Stimulated activated naive CD8-positive, alpha-beta T cell treated with anti-CD3 and anti-CD28 coated beads, Interleukin-15, Interleukin-2, amounts not matched to agents 100 ng/mL and 50 ng/mL, for 24 hours (primary cell): ENCODE measurements at regions not wholly inside any gene's neighbourhood (a gene's known extent, or its start where the extent isn't known, plus 50 kb on each side); places are given as distances from the start of the nearest gene placed in this dataset.
"Not testable (repeated sequence)": the region's sequence is repeated elsewhere in the genome, so short reads cannot be mapped to it uniquely, and the experiment has no call there.

Experiments
- H3K27ac Mint-ChIP-seq: one replicate; pipeline ENCODE4 v1.8.0; 2021; ENCODE audit warnings: mild to moderate bottlenecking, mixed read lengths
- H3K27me3 Mint-ChIP-seq: one replicate; pipeline ENCODE4 v1.8.0; 2021; ENCODE audit warnings: mixed read lengths
- H3K36me3 Mint-ChIP-seq: one replicate; pipeline ENCODE4 v1.8.0; 2021; ENCODE audit warnings: low read depth, mixed read lengths
- H3K4me1 Mint-ChIP-seq: one replicate; pipeline ENCODE4 v1.8.0; 2021; ENCODE audit warnings: low read depth, mixed read lengths
- H3K4me3 Mint-ChIP-seq: one replicate; pipeline ENCODE4 v1.8.0; 2021; ENCODE audit warnings: mild to moderate bottlenecking, mixed read lengths
- H3K9me3 Mint-ChIP-seq: one replicate; pipeline ENCODE4 v1.8.0; 2021; ENCODE audit warnings: mixed read lengths

- Mint-ChIP-seq H3K4me1 (peaks cover 22% of the 10 kb centered on the region), H3K36me3 (no peaks in the 10 kb centered on the region), H3K4me3 (no peak overlapping the region), H3K27me3 (peaks cover 5% of the 10 kb centered on the region), H3K9me3 (no peaks in the 10 kb centered on the region), H3K27ac (no peak overlapping the region)
Observed at GRCh38 chr6:15768999-15769398, 106.2 kb upstream of the DTNBP1 start.

- no peak overlapping the region for H3K27ac Mint-ChIP-seq
- no peaks in the 10 kb centered on the region for H3K27me3 Mint-ChIP-seq
- H3K4me3 Mint-ChIP-seq, result no peak overlapping the region
- no peaks in the 10 kb centered on the region for H3K36me3 Mint-ChIP-seq
- H3K9me3 Mint-ChIP-seq, result no peaks in the 10 kb centered on the region
- peaks cover 3% of the 10 kb centered on the region for H3K4me1 Mint-ChIP-seq
Observed at GRCh38 chr6:15763837-15764236, 101.0 kb upstream of the DTNBP1 start.

GRCh38 chr6:15763364-15763763, 100.5 kb upstream of the DTNBP1 start:
- Mint-ChIP-seq H3K4me1 (peaks cover 3% of the 10 kb centered on the region), H3K27me3 (no peaks in the 10 kb centered on the region), H3K27ac (no peak overlapping the region), H3K9me3 (no peaks in the 10 kb centered on the region), H3K36me3 (no peaks in the 10 kb centered on the region), H3K4me3 (no peak overlapping the region)

- H3K27me3 Mint-ChIP-seq, result no peaks in the 10 kb centered on the region
- no peak overlapping the region for H3K27ac Mint-ChIP-seq
- H3K4me1 Mint-ChIP-seq, result peaks cover 3% of the 10 kb centered on the region
- H3K4me3 Mint-ChIP-seq, result no peak overlapping the region
- H3K9me3 Mint-ChIP-seq, result no peaks in the 10 kb centered on the region
- no peaks in the 10 kb centered on the region for H3K36me3 Mint-ChIP-seq
Observed at GRCh38 chr6:15761045-15761502, 98.2 kb upstream of the DTNBP1 start.

- Mint-ChIP-seq H3K9me3 (no peaks in the 10 kb centered on the region), H3K36me3 (no peaks in the 10 kb centered on the region)
Observed at GRCh38 chr6:15758631-15759215, 95.9 kb upstream of the DTNBP1 start.

GRCh38 chr6:15755526-15755925, 92.7 kb upstream of the DTNBP1 start:
- Mint-ChIP-seq H3K4me3 (no peak overlapping the region), H3K9me3 (no peaks in the 10 kb centered on the region), H3K36me3 (no peaks in the 10 kb centered on the region), H3K27ac (no peak overlapping the region), H3K4me1 (no peaks in the 10 kb centered on the region), H3K27me3 (no peaks in the 10 kb centered on the region)

More at GRCh38 chr6:15758631-15759215, 95.9 kb upstream of the DTNBP1 start:
- Mint-ChIP-seq H3K4me3 (no peak overlapping the region), H3K27me3 (no peaks in the 10 kb centered on the region), H3K4me1 (peaks cover 3% of the 10 kb centered on the region), H3K27ac (no peak overlapping the region)

GRCh38 chr6:15754706-15755079, 91.9 kb upstream of the DTNBP1 start:
- no peaks in the 10 kb centered on the region for H3K9me3 Mint-ChIP-seq
- no peaks in the 10 kb centered on the region for H3K4me1 Mint-ChIP-seq
- no peak overlapping the region for H3K4me3 Mint-ChIP-seq
- no peaks in the 10 kb centered on the region for H3K27me3 Mint-ChIP-seq
- H3K36me3 Mint-ChIP-seq, result no peaks in the 10 kb centered on the region
- no peak overlapping the region for H3K27ac Mint-ChIP-seq

GRCh38 chr6:15754035-15754705, 91.3 kb upstream of the DTNBP1 start:
- H3K4me1 Mint-ChIP-seq, result no peaks in the 10 kb centered on the region
- no peaks in the 10 kb centered on the region for H3K9me3 Mint-ChIP-seq
- no peak overlapping the region for H3K27ac Mint-ChIP-seq
- H3K27me3 Mint-ChIP-seq, result no peaks in the 10 kb centered on the region
- H3K36me3 Mint-ChIP-seq, result no peaks in the 10 kb centered on the region
- no peak overlapping the region for H3K4me3 Mint-ChIP-seq

- H3K27ac Mint-ChIP-seq, result no peak overlapping the region
- no peaks in the 10 kb centered on the region for H3K4me1 Mint-ChIP-seq
- H3K9me3 Mint-ChIP-seq, result no peaks in the 10 kb centered on the region
- no peaks in the 10 kb centered on the region for H3K36me3 Mint-ChIP-seq
- no peak overlapping the region for H3K4me3 Mint-ChIP-seq
- no peaks in the 10 kb centered on the region for H3K27me3 Mint-ChIP-seq
Observed at GRCh38 chr6:15752820-15753219, 90.0 kb upstream of the DTNBP1 start.

GRCh38 chr6:15751721-15752350, 89.0 kb upstream of the DTNBP1 start:
- H3K27me3 Mint-ChIP-seq, result no peaks in the 10 kb centered on the region
- H3K36me3 Mint-ChIP-seq, result no peaks in the 10 kb centered on the region
- H3K27ac Mint-ChIP-seq, result no peak overlapping the region
- no peaks in the 10 kb centered on the region for H3K4me1 Mint-ChIP-seq
- H3K4me3 Mint-ChIP-seq, result no peak overlapping the region
- no peaks in the 10 kb centered on the region for H3K9me3 Mint-ChIP-seq

- no peaks in the 10 kb centered on the region for H3K9me3 Mint-ChIP-seq
- no peaks in the 10 kb centered on the region for H3K36me3 Mint-ChIP-seq
Observed at GRCh38 chr6:15748341-15748740, 85.5 kb upstream of the DTNBP1 start.

GRCh38 chr6:15747354-15747883, 84.6 kb upstream of the DTNBP1 start:
- H3K36me3 Mint-ChIP-seq, result no peaks in the 10 kb centered on the region
- H3K27ac Mint-ChIP-seq, result no peak overlapping the region

More at GRCh38 chr6:15748341-15748740, 85.5 kb upstream of the DTNBP1 start:
- no peak overlapping the region for H3K4me3 Mint-ChIP-seq
- no peak overlapping the region for H3K27ac Mint-ChIP-seq
- H3K4me1 Mint-ChIP-seq, result peaks cover 4% of the 10 kb centered on the region
- peaks cover 4% of the 10 kb centered on the region for H3K27me3 Mint-ChIP-seq

GRCh38 chr6:15745781-15746180, 83.0 kb upstream of the DTNBP1 start:
- Mint-ChIP-seq H3K4me3 (no peak overlapping the region), H3K36me3 (no peaks in the 10 kb centered on the region), H3K27ac (no peak overlapping the region), H3K9me3 (no peaks in the 10 kb centered on the region), H3K27me3 (peaks cover 4% of the 10 kb centered on the region), H3K4me1 (peaks cover 4% of the 10 kb centered on the region)

More at GRCh38 chr6:15747354-15747883, 84.6 kb upstream of the DTNBP1 start:
- H3K27me3 Mint-ChIP-seq, result peaks cover 4% of the 10 kb centered on the region
- no peak overlapping the region for H3K4me3 Mint-ChIP-seq
- H3K4me1 Mint-ChIP-seq, result peaks cover 4% of the 10 kb centered on the region
- H3K9me3 Mint-ChIP-seq, result no peaks in the 10 kb centered on the region

GRCh38 chr6:15744818-15745402, 82.1 kb upstream of the DTNBP1 start:
- Mint-ChIP-seq H3K27ac (no peak overlapping the region), H3K4me1 (peaks cover 4% of the 10 kb centered on the region), H3K27me3 (peaks cover 4% of the 10 kb centered on the region), H3K9me3 (no peaks in the 10 kb centered on the region), H3K4me3 (no peak overlapping the region), H3K36me3 (no peaks in the 10 kb centered on the region)

GRCh38 chr6:15742013-15742412, 79.2 kb upstream of the DTNBP1 start:
- not testable (repeated sequence) for H3K27ac Mint-ChIP-seq, H3K36me3 Mint-ChIP-seq, H3K27me3 Mint-ChIP-seq, H3K4me3 Mint-ChIP-seq, H3K4me1 Mint-ChIP-seq, H3K9me3 Mint-ChIP-seq
